Activated T-cell treated with anti-CD3 and anti-CD28 coated beads for 48 hours (primary cell): ENCODE measurements at regions not wholly inside any gene's neighbourhood (a gene's known extent, or its start where the extent isn't known, plus 50 kb on each side); places are given as distances from the start of the nearest gene placed in this dataset.

Source experiments
- DNase-seq: peaks from one replicate; pipeline ENCODE4 v3.0.0-alpha.2; 2020; ENCODE audit warnings: low read depth

DNA sequence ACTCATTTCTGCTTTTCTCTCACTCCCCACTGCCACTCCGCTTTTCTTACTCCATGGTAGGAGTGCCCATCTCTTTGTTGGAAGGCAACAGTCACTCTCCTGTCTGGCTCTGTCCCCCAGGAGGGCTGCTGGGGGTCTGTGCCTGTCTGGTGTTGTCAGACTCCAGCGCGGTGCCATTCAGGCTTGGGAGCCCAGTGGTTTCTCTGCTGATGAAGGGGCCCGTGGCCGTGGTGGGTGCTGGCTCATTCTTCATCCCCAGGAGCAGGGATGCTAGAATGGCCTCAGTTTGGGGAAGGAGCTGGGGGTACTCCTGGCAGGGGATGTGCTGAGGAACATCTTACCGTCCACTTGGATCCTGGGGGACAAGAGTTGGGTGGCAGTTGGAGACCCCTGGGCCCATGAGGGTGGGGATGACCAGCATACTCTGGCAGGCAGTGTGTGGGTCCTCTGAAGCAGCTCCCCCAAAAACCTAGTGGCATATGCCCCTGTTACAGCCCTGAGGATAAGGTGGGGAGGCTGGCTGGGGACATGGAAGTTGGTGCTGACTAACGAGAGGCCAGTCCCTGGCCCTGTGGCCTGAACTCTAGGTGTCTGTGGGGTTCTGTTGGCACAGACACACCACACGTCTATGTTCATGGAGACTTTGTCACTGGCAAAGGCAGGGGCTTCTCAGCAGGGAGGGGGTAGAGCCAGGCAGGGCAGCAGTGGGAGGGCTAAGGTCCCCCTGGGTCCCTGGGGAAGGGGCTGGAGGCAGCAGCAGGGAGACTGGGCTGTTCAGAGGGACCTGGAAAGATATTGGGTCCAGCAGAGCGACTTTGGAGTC lies 102.8 kb upstream of the RET start:
- DNase-seq: no peak

DNA sequence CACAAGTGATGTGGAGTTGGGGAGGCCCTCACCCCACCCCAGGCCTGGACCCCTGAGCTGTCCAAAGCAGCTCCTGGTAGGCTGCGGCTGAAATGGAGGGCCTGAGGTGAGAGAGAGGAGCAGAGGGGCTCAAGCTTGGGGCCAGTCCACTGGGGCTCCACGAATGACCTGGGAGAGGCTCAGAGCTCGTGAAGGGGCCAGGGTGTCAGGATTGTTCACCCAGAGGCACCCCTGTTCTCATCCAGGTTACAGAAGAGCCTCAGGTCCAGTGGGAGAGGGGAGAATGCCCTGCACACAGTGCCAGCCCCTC lies 102.2 kb upstream of the RET start:
- no peak for DNase-seq

DNA sequence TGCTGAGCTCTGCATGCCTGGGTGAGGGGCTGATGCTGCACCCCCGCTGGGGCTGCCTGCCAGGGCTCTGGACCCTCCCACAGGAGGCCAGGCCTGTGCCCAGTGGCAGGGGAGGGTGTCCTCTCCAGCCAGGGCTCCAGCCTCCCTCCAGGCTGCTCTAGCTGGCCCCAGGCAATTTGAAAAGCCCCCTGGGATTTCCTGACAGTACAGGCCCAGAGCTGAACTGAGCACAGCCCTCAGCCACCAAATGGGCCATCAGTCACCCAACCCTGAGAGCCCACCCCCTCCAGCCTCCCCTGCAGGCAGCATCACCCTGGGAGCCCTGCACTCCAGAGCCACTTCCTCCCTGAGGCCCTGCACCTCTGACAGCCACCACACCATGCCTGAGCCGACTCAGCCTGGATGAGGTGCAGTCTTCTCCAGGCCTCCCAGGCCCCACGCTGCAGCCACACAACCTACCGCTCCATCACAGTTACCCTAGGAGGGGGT lies 101.8 kb upstream of the RET start:
- DNase-seq: no peak

DNA sequence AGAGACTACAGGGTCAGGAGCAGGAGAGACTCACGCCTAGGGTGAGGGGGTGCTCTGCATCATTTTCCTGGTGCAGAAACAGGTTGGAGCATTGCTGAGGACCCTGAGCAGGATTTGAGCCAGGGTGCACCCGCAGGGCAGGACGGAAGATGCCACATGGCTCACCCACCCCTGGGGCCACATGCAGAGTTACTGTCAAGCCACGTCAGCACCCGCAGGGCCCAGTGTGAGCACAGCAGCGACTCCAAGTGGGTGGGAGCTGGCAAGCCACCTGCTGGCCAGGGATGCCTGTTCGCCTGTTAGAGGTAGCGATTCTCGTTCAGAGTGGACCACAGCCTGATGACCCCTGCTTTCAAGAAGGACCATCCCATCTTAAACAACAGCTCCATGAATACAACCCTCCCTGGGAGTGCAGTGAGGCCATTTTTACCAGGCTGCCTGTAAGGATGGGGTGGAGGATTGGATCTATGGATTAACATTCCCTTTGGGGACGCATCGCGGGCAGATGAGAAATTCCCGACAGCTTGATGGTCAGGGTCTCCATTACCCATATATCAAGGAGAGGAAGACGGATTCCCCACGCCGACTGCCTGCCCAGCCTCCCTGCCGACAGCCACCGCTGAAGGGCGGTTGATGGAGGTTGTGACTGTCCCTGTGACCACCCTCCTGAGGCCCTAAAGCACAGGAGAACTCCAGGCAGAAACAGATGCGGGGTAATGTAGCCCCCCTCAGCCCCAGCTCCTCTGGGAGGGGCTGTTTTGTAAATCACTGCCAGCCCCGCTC lies 101.1 kb upstream of the RET start:
- no peak for DNase-seq

DNA sequence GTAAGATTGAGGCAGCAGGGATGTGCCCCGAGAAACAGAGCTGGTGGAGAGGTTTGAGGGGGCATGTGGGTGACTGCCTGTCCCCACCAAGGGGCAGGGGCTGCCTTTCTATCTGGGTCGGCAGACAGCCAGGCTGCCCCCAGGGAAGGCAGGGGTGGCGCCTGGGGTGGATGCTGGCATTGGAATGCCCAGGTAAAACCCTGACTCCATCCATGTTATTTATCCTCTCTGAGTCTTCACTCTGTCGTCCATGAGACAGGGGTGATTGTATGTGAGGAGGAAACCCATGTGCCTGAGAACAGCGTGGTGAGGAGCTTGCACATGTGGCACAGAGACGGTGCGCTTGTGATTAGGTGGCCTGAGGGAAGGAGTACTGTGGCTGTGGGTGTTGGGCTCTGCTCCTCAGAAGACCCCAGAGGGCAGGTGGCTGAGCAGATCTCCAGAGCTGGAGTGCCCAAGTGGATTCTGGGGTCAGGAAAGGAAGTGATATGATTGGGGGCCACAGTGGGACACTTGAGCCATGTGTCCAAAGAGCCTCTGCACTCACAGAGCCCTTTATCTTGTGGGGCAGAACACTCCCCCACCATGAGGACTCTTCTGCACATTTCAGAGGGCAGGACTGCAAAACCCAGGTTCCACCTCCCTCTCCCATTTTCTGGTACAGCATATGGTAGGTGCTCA lies 100.4 kb upstream of the RET start:
- DNase-seq: no peak

DNA sequence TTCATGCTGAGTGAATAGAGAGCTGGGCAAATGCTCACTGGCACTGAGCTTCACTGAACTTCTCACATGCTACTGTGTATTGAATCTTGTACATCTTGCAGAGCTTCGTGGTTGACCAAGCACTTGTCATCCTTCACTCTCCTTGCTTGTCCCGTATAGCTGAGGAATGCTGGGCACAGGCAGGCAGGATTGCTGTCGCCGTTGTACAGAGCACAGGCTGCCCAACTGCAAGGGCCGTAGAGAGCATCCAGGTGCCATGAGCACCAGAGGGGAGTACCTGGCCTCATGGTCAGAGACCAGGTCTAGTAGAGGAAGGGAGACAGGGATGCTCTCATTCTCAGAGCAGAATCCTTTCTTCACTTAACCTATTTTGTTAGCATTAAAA lies 99.8 kb upstream of the RET start:
- DNase-seq: no peak

DNA sequence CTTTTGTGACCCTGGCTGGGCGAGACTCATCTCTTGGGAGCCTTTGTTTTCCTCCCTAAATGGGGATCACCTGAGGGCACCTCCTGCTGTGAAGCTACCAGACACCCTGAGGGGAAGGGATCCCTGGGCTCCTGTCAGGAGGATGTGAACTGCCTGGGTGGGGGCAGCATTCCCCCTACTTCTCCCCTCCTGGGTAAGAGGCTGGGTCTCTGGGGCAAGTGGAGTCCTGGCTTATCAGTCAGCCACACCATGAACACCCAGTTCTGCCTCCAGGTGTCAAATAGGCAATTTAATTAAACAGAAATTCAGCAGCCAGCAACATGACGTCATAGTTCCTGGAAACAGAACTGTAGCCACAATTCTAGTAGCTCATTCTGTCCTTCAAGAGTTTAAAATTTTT lies 97.7 kb upstream of the RET start:
- no peak for DNase-seq

DNA sequence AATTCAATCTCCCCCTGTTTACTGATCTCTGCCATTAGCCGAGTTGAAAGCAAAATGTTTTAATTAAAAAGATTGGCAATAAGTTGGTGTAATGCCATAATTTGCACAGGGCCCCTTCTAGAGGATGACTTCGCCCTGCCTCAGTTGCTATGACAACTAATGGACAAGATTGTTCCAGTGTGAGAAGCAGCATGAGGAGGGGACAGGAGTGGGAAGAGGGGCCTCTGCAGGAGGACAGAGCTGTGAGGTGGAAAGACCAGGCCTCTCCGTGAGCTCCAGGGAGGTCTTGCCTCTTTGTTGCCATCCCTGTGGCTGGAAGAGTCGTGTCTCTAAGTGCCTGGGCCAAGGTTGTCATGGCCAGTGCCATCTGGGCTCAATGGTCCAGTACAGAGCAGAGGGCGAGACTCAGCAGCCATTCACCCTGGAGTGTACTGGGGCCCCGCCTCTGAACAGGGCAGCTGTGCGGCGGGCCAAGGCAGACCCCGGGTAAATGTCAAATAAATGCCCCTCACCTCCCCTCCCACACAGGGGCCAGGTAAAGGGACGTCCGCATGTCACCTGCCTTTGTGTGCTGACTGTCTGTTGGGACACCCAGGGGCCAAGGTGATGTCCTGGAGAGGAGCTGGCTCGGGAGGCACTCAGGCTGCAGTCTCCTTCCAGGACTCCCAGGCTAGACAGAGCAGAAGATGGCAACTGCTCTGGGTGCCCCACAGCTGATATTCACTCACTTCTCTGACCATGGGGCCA lies 97.0 kb upstream of the RET start:
- no peak for DNase-seq

DNA sequence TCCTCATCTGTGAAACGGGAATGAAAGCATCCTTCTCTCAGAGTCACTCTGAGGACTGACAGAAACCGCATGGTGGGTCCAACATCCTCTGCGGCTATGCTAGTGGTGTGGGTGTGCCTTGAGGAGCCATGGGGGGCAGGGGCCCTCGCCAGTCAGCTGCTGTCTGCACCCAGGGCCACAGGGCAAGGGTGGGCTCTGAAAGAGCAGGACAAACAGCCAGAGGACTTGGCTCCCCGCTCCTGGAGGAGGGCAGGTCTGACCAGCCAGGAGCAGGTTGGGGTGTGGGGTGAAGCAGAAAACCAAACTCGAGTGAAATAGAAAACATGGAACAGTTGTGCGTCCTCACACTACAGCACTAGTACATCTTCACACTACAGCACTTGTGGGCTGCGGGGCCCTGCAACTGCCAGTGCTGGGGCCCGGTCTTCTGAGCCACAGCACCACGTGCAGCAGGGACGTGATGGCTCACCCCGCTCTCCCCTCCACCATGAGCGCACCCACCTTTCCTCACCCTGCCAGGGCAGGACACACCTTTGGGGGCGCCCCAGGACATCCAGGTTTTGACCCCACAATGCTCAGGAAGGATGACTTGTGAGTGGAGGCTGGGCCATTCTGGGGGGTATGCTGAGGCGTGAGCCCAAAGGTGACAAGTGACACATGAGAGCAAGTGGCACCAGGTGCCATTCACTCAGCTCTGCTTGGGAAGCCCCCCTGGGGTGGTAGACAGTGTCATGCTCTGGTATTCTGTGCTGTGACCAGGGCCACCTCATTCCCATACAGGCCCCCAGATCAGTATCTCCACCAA lies 96.1 kb upstream of the RET start:
- no peak for DNase-seq

DNA sequence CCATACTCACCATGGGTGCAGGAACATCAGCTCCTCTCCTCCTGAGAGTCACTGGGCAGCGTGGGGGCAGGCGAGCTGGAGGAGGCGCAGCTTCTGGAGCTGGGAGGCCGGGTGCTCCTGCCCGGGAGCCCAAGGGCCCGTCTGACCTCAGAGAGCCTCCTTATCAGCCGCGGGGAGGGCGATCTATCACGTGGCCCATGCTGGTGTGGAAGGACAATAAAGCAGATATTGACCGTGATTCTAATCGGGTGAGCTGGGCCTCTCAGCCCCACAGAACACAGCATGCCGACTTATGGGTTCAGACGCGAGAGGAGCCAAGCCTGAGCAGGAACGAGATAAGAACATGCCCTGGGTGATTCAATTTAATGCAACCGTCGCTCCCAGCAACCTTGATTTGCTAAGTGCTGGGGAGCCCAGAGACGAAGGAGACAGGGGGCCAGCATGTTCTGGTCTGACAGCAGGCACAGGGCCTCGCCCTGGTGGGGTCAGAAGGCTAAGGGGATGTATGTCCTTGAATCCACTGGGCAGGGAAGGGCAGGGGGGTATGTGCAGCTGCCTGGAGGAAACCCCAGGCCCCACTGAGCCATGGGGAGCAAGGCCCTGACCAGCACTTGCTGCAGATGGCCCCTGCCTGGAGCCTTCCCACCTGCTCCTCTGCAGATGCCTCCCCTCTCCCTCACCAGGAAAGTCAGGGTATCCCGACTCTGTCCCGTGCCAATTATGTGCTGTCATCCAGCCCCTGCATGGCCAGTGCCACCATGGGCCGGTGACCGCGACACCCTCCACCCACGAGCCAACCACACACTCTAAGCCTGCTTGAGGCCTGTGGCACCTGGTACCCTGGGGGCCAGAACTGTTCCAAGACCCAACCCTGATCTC lies 95.3 kb upstream of the RET start:
- no peak for DNase-seq

DNA sequence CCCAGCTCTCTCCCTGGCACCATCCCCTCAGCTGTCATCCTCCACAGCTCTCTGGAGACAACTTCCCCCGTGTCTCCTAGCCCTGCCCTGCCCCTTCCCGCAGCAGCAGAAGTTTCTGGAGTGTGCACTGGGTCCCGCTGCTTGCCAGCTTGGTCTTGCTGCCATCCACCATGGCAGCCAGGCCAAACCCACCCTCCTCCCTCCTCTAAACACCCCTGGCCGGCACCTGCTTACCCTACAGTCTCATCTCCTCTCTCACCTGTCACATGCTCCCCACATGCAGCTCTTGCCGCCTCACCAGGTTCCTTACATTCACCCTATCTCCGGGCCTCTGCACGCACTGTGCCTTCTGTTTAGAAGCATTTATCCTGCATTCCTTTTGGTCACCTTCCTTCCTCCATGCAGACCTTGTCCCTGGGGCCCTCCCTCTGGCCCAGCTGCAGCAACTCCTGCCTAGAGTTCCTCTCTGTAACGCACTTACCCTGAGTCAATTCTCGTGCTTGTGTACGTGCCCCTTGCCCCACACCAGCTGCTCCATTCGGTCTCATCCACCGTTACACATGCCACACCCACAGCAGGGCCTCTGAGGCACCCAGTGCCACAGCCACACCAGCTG lies 93.9 kb upstream of the RET start:
- DNase-seq: no peak

DNA sequence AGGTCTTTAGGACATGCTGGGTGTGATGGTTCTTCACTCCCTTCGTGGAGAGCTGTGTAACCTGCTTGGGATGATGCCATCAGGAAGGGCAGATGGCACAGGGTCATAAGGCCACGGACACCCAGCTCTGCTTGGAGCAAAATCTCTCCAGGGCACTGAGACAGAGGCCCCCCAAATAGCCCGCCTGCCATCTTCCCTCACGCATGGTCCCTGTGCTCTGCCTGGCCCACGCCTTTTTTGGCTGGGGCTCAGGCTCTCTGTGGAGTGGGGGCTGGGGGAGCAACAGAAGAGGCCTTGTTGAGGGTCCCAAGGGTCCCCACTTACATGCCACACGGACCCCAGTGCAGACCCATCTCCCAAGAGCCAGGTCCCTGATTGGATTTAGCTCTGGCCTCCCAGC lies 93.3 kb upstream of the RET start:
- DNase-seq: no peak

DNA sequence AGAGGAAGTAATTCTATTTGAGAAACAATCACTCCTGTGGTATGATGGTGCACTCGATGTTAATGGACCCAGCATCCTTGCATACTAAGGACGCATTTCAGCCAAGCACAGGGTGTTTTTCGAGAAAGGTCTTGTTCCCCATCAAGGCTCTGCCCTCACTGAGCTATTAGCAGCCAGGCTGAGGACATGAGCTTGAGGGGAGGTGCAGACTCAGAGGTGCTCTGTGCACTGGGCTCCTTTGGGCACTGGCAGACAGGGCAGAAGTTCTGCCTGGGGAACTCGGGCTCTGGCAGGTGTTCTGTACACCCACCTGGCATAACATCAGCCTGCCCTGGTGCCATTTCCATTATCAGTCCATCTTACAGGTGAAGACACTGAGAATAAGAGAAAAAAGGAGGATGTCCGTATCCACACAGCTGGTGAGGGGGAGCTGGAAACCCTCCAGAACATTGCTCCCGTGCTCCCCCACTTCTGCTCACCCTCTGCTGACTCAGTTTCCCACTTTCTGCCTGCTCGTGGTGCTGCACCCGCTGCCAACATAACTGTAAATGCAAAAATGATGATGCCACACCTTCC lies 92.7 kb upstream of the RET start:
- DNase-seq: no peak

DNA sequence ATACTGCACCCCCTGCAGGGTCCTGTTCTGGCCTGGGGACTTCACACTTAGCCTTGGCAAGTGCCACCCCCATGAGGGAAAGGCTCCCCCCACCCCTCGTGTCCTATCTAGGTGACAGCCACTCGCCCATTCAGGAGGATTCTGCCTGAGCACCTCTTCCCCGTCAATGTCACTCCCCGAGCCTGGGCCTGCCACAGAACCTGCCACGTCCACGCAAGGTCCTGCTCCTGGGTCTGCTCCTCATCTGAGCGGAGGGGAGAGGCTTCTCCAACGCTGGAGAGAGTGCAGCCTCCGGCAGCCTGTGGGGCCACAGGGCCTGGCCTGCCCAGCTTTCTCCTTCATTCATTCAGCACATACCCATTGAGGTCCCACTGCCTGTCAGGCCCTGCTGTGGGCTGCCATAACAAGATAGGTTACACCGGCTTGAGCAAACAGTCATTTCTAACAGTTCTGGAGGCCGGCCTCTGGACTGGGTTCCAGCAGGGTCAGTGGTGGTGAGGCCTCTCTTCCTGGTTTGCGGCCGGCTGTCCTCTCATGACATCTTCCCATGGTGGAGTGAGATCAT lies 92.0 kb upstream of the RET start:
- DNase-seq: no peak

DNA sequence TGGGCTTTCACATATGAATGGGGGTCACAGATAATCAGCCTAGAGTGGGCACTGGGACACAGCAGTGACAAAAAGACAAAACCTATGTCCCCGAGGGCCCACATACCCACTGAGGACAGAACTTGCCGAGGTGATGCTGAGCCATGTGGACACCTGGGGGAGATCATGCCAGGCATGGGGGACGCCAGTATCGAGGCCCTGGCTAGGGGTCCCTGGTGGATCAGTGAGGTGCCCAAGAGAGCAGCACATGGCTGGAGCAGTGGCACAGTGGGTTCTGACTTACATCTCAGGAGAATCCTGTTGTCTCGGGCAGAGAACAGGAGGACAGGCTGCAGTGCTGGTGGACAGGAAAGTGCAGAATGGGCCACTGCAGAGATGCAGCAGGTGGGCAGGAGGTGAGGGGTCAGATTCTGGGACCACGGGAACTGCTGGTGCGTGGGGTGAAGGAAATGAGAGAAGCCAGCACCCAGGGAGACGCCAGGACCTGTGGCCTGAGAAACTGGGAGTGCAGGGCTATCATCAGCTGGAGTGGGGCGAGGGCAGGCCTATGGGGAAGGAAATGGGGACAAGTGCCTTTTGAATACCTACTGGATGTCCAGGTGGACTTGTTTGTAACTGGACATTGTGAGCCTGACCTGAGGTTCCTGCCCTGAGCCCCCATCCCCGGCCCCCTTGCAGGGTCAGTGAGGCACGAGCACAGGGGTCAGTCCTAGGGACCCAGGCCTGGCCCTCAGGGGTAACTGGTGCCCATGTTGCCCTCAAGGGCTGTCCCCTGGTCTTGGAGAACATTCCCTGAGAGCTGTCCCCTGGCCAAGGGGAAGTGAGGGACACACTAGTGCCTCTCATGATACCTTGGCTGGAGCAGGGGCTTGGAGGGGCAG lies 91.2 kb upstream of the RET start:
- DNase-seq: no peak

DNA sequence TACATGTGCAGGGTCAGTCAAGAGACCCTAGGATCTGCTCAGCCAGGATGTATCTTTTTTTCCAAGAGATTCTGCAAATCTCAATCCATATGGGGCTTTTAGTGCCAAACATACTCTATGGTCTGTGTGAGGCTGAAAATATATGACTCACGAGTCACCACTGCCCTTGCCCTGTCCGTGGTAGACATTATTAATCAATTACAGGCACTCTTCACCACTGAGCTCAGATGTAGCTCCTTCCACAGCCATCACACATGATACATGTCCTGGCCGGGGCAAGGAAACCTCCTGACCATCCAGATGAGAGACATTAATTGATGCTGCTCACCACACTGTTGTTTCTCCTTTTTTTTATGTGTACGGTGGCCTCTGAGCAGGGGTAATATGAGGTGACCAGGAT lies 90.2 kb upstream of the RET start:
- no peak for DNase-seq

DNA sequence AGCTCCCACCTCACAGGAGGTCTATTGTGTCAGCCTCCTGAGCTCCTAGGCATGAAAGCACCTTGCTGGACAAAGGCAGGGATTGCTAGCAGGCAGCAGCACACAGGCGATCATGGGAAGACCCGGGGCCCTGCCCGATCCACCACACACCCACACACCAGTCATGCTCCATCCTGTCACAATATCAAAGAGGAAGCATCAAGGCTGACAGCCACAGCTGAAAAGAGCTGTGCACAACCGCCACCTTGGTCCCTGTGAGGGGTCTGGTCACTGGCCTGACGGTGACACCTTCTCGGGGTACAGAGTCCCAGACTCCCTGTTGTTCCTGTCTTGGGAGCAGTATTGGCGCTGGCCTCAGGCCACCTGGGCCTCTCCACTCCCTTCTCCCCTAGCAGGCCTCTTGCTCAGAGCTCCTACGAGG lies 89.7 kb upstream of the RET start:
- DNase-seq: no peak

DNA sequence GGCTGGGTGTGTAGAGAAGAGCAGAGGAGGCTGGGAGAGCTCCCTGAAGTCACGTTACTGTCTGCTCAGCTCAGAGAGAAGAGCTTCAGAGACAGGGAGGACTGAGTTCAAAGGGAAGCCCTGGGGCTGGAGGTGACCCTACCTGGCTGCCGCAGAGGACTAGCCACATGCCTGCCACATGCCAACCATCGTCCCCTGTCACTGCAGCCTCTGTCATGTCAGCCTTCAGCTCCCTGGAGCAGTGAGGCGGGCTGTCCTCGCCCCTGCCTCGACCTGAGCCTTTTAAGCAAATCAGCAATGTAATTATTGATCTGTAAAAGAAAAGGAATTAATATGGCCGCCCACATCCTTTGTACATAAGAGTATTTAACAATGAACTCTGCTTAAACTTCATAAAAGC lies 89.3 kb upstream of the RET start:
- DNase-seq: no peak
